Fibroblast of skin of right biceps (primary cell): ENCODE measurements at regions not wholly inside any gene's neighbourhood (a gene's known extent, or its start where the extent isn't known, plus 50 kb on each side); places are given as distances from the start of the nearest gene placed in this dataset.
A peak's percentile ranks its signal among the peaks of the same experiment; 100 is the strongest.
"Not testable (repeated sequence)": the region's sequence is repeated elsewhere in the genome, so short reads cannot be mapped to it uniquely, and the experiment has no call there.

ENCODE experiments used
- DNase-seq: peaks from one replicate; pipeline ENCODE4 v3.0.0-alpha.2; 2013

DNA sequence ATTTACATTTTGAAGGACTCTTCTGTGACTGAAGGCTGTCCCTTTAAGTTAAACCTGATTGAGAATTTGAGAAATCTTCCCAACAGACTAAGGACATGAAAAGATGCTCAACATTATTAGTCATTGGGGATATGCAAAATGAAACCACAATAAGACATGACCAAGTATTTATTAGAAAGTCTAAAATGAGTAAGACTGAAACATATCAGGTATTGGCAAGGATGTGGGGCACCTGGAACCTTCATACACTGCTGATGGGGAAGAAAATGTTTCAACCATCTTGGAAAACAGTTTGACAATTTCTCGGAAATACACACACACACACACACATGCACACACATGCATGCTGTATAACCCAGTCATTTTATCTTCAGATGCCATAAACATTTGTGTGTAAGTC lies 132.1 kb upstream of the CDK6 start:
- DNase-seq, result no peak

DNA sequence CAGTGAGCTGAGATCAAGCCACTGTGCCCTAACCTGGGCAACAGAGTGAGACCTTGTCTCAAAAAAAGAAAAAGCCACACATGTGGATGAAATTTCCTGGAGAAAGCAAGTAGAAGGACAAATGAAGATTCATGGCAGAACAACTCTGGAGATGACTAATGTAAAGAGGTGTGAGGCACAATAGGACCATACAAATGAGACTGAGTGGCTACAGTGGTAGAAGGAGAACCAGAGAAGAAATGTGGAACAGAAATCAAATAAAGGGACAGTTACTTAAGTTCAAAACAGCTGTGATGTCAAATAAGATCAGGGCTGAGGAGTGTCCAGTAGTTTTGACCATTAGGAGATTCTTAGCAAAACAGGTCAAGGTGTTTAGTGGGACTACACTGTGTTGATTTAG lies 130.9 kb upstream of the CDK6 start:
- no peak for DNase-seq

DNA sequence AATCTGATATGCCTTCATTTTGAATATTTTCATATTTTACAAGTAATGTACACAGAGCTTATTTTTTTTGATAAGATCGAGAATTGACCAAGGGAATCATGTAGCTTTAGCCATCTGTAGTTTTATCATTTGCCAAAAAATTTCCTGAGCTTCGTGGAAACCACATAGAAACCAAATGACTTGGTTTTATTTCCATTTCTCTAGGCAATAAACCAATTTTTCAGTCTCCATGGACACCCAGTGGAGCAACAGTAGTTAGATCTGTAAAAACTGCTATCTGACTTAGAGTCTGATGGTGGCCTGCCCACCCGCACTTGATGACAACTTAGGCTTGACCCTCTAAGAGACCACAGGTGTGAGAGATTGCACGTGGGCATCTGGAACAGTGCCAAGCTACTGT lies 127.8 kb upstream of the CDK6 start:
- no peak for DNase-seq

DNA sequence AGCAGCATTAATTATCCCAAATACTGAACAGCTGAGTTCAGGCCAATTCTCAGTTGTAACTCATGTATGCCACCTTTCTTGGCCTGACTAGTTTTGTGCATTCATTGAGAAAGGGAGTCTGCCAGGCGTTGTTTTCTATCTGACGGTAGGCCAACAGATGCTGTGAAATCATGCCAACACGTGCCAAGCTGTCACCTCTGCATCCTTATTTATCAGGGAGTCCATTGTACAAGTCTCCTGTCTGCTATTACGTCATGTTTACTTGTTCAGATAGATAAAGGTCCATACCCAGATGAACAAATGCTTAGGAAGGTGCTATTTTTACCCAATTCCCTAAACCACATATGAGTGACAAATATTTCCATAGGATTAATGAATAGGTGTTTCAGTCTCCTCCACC lies 127.2 kb upstream of the CDK6 start:
- DNase-seq, result no peak

DNA sequence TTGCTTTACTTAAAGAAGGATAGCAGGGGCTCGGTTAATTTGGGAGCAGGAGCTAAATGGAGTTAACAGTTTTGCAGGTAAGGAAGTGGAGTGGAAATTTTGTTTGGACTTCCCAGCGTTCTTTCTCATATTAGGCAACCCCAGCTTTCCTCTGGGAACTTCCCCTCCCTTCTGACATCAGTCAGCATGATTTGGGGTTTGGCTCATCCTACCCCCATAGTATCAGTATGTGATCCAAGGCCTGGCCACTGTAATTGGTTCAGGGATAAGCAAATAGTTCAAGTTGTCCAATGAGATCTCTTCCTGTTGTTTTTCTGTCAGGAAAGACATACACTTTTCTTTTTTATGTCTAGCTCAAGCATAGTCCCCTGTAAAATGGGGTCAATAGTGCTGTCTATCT lies 125.6 kb upstream of the CDK6 start:
- no peak for DNase-seq

DNA sequence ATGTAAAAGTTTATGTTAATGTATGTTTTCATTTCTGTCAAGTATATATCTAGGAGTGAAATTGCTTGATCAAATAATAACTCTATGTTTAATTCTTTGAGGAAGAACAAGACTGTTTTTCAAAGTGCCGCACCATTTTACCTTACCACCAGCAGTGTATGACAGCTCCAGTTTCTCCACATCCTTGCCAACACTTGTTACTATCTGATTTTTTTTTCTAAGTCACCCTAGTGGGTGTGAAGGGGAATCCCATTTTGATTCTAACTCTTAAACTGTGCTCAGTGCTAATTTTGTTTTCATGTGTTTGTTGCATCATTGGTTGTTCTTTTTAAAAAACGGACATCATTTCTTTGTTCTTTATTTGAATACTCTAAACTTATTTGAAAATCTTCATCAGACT lies 120.2 kb upstream of the CDK6 start:
- no peak for DNase-seq

DNA sequence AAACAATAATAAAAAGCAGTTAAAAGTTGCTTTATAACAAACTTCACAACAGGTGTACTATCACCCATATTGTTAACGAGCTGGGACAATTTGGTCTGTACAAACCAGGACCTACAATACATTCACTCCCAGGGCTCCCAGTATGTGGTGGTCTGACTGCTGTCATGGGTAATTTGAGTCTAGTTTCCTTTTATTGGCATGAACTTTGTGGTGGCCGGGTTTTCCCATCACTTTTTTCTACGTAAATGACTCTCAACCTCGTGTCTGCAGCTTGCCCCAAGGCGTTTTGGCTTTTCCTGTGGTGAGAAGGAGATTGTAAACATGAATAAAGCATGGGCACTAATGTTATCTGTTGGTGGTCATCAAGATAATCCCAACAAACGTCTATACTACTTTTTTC lies 118.7 kb upstream of the CDK6 start:
- DNase-seq, result no peak

DNA sequence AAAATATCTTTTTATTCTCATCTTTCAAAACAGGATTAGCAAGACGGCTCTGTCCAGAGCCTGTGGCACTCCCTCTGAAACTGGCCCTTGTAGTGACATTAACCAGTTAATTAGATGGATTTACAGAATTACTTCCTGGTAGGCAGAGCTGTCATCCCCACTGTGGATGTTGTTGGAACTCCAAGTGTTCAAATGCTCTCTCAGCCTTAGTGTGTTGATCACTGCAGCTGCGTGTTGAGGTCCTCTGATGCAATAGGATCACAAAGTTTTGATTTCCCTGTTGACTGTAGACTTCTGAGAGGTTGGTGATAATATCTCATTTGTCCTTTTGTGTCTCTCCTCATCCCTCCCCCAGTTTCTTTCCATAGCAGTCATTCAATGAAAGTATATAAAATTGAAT lies 117.3 kb upstream of the CDK6 start:
- no peak for DNase-seq

DNA sequence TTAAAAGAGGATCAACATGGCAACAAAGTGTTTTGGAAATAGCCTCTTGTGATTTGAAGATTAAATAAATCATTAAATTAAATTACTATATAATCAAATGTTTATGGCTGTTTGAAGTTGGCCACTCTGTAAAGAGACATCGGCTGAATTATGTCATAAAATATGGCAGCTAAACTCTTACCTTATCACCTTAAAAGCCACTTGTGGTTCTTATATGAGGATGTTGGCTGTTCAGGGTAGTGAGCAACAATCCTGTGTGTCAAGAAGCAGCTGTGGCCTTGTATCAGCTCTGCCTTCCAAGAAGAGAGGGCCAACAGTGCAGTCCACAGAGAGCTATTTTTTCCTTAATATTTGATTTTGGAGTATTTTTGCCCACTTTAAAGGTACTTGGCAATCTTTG lies 113.4 kb upstream of the CDK6 start:
- DNase-seq, result no peak

DNA sequence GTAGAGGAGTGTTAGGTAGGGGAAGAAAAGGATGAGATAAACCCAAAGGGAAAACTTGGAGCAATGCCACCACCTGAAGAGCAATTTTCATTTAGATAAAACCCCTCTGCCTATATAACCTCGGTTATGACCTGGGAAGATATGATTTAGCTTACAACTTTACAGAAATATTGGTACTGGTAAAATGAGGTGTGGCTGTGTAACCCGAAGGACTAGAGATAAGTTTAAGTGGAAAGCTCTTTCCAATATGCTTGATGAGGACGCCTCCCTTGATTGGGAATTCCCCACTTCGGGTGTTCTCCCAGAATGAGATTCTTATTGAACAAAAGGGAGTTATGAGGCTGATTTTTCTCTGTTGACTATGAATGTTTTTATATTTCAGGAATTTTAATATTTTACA lies 109.5 kb upstream of the CDK6 start:
- DNase-seq, result no peak

DNA sequence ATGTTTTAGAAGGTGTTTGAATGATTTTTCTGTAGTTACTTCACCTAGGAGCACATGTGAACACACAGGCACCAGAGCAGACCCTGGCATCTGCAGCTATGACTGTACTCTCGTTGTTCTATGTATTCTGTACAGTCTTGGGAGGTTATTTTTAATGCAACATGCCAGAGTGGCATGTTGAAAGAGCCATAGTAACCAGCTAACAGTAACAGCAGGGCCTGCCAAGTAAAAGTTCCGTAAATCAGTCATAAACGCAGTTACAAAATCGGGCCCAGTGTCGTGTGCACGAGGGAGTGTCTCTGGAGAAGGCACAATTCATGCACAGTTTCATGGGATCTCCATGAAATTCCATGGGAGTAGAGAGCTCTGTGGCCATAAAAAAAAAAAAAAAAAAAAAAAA lies 108.3 kb upstream of the CDK6 start:
- no peak for DNase-seq

DNA sequence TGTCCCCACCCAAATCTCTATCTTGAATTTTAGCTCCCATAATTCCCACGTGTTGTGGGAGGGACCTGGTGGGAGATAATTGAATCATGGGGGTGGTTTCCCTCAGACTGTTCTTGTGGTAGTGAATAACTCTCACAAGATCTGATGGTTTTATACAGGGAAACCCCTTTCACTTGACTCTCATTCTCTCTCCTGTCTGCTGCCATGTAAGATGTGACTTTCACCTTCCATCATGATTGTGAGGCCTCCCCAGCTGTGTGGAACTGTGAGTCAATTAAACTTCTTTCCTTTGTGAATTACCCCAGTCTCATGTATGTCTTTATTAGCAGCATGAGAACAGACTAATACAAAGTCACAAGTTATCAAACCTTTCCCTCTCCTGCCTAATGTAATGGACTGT lies 106.3 kb upstream of the CDK6 start:
- not testable (repeated sequence) for DNase-seq

DNA sequence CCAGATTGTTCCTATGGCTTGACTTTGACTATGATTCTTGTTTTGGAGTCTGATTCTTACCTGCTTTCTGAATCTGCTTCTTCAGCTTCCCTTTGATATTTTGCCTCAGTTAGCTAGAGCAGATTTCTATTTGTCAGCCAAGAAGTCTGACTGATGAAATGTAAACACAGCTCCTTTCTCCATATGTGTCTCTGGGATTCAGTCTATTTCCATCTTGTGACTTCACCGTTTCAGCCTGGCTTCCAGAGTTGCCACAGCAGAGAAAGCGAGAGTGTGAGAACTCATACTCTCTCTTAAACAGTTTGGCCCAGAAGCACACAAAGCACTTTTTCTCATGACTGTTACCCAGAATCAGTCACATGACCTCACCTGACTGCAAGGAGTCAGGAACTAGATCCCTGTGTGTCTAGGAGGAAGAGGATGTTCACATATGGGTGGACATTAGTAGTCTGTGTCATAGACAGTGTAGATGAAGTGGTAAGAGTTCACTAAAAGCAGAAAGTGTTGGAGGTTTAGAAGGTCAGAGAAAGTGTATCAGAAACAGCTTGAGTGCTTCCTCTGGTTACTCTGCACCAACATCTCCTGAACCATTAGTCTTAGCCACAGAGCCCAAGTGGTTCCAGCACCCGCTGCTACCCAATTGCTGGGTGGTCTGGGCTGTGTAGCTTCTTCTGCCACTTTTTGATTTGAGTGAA lies 103.4 kb upstream of the CDK6 start:
- DNase-seq, result no peak

DNA sequence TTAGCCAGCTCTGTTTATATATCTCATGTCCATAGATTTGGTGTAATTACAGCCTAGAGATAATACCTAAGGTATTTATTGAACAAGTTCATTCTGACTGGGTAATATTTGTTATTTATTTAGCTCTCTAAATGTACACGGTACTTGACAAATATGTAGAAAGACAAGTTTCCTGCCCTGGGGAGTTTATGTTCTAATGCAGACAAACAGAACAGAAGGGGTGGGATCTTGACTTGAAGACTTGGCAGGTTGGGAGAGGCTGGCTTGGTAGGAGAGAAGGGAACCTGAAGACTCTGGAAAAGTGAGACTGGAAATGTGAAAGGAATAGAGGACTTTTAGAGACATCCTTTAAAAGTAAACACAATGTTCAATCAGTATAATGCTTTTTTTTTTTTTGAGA lies 97.7 kb upstream of the CDK6 start:
- DNase-seq, result no peak

DNA sequence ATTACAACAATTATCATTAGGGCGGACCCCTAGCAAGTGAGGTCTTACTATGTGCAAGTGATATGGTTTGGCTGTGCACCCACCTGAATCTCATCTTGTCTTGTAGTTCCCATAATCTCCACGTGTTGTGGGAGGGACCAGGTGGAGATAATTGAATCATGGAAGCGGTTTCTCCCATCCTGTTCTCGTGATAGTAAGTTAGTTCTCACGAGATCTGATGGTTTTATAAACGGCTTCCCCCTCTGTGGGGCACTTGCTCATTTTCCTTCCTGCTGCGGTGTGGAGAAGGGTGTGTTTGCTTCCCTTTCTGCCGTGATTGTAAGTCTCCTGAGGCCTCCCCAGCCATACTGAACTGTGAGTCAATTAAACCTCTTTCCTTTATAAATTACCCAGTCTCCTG lies 96.1 kb upstream of the CDK6 start:
- no peak for DNase-seq

DNA sequence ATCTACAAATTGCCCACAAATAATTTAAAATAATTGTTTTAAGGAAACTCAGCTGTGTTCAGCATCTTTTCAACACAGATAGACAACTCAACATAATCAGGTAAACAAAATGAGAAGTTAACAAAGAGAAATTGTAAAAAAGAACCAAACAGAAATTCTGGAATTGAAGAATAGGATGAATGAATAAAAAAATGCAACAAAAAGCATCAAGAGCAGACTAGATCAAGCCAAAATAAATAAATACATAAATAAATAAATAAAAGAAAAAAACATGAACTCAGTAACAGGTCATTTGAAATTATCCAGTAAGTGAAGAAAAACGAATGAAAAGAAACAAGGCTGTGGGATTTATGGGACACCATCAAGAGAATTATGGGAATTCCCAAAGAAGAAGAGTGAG lies 94.0 kb upstream of the CDK6 start:
- no peak for DNase-seq

DNA sequence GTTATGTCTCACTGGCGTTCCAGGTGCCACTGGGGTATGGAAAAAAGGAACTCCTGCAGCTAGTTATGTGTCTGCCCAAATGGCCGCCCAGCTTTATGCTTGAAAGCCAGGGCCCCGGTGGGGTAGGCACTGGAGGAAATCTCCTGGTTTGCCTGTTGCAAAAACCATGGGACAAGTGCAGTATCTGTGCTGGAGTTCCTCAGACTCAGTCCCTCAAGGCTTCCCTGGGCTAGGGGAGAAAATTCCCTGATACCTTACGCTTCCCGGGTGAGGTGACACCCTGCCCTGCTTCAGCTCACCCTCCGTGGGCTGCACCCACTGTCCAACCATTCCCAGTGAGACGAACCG lies 90.3 kb upstream of the CDK6 start:
- no peak for DNase-seq

DNA sequence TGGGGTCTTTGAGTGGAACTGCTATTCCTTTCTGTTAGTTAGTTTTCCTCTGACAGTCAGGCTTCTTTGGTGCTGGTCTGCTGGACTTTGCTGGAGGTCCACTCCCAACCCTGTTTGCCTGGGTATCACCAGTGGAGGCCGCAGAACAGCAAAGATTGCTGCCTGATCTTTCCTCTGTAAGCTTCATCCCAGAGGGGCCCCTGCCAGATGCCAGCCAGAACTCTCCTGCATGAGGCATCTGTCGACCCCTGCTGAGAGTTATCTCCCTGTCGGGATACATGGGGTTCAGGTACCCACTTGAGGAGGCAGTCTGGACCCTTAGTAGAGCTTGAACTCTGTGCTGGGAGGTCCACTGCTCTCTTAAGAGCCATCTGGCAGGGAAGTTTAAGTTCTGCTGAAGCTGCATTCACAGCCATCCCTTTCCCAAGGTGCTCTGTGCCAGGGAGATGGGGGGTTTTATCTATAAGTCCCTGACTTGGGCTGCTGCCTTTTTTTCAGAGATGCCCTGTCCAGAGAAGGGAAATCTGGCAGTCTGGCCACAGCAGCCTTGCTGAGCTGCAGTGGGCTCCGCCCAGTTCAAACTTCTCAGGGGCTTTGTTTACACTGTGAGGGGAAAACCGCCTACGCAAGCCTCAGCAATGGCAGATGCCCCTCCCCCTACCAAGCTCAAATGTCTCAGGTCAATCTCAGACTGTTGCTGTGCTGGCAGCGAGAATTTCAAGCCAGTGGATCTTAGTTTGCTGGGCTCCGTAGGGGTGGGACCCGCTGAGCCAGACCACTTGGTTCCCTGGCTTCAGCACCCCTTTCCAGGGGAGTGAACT lies 89.7 kb upstream of the CDK6 start:
- DNase-seq, result peak; percentile 20

DNA sequence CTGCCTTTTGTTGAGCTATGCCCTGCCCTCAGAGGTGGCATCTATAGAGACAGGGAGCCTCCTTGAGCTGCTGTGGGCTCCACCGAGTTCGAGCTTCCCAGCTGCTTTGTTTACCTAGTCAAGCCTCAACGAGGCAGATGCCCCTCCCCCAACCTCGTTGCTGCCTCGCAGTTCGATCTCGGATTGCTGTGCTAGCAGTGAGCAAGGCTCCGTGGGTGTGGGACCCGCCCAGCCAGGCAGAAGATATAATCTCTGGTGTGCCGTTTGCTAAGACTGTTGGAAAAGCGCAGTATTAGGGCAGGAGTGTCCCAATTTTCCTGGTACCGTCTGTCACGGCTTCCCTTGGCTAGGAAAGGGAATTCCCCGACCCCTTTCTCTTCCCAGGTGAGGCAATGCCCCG lies 88.4 kb upstream of the CDK6 start:
- no peak for DNase-seq

DNA sequence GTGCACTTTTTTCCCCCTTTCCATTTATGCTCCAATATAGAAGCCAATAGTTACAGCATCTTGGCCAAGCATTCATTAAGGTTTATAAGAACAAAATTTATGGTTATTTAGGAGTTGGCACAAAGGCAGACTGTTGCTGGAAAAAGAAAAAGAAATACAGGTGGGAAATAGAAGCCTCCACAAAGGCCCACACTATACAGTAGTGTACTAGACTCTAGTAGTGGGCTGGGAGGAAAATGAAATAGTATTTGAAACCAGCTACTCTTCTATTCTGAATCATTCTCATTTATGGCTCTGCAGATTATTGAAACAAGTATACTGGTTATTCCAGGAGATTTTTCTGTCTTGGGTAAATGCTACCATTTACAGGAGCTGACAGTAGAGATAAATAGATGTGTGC lies 80.9 kb upstream of the CDK6 start:
- DNase-seq, result no peak

DNA sequence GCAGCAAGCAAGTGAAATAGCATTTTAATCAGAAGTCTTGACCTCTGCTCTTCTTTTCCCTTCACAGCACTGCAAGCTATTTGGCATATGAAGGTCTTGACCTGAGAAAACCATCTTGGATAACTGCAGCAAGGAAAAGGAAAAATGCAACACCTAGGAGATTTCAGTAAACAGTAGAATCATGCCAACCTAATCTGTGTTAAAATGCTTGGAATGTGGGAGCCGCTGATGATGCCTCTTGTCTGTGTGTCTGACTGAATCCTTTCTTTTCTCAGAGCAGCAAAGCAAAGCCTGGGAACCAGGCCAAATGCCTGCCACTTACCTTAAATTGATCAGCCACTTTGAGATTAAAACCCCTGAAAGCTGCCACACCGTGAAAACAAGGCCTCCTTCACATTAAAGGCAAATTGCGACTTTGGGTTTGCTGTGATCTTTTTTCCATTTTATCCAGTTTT lies 80.4 kb upstream of the CDK6 start:
- peak; percentile 77 for DNase-seq

DNA sequence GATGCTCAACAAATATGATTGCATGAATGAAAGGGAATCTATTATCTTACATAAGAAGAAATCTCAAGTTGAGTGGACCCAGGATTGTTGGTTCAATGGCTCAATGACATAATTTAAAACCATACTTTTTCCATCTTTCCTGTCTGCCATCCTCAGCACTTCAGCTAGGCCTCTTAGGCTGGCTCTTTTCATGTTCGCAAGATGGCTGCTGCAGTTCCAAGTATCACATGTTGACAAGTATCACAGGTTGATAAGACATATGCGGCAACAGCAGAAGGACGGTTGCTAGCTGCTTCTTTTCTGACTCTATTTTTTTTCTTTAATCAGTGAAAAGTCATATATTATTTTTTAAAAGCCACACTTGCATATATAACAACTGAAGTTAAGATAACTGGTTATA lies 79.0 kb upstream of the CDK6 start:
- DNase-seq, result no peak

DNA sequence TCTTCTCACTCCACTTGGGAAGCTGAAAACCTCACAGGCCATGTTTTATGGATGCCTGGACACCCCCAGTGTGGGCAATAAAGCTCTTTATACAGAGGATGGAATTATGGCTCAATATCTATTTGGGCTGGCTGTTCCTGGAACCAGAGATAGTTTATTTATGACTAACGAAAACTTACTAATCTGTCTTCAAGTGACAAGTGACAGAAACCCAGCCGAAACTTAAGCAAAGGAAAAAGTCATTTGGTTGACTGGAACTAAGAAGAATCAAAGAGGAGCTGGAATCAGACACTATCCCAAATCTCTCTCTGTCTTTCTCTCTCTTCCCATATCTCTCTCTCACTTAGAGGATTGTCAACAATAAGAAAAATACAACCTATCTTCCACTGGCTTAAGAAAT lies 78.3 kb upstream of the CDK6 start:
- DNase-seq, result no peak

DNA sequence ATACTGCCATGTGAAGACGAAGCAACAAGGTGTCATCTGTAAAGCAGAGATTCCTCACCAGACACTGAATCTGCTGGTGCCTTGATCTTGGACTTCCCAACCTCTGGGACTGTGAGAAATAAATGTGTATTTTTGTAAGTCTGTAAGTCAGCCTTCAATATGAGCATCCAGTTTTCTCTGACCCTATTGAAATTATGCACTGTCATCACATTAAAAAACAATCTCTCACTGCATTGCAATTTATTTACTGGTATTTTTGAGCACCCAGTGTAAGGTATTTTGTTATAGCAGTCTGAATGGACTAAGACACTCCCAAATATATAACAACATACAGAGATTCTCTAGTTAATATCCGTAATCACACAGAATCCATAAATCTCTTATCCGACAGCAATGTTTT lies 77.5 kb upstream of the CDK6 start:
- no peak for DNase-seq

DNA sequence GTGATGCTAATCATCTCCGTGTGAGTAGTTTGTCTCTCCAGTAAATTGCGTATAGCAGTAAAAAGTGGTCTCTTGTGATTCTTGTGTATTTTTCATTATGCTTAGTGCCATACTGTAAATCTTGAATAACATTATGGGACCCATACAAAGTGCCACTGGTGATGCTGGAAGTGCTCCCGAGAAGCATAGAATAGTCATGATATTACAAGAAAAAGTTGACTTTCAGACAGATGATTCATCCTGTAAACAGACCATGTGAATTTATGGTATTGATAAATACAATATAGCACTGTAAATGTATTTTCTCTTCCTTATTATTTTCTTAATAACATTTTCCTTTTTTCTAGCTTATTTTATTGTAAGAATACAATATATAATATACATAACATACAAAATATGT lies 74.6 kb upstream of the CDK6 start:
- DNase-seq, result no peak
